ENCODE measurements at regions not wholly inside any gene's neighbourhood (a gene's known extent, or its start where the extent isn't known, plus 50 kb on each side); places are given as distances from the start of the nearest gene placed in this dataset.

DNA sequence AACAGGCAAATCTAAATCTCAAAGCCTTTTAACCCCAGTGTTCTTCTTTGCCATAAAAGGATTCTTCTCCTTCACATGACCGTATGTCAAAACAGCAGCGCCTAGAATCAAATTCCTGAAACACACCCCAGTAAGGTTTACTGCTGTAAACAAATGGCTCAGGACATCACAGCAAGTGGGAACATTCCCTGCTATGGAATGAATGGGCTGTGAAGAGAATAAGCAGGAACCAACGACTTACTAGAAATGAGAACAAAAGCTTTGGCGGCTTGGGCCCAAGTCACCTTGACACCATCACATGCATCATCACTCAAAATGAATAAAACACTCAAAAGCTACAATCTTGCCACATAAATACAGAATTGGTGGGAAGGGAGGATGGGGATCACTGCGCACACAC, 80.4 kb upstream of the SPATA13 start:
- Histone ChIP-seq H3K9me3 (ENCODE audit: control insufficient read depth, insufficient read depth, low read length) (no peaks in the 10 kb centered on the region), H3K4me1 (ENCODE audit: control insufficient read depth, insufficient read depth, low read length) (peaks cover 5% of the 10 kb centered on the region; the same call in 1 of the 2 replicates), H3K27me3 (ENCODE audit: control insufficient read depth, insufficient read depth, low read length) (no peaks in the 10 kb centered on the region), H3K4me3 (ENCODE audit: low read length) (no peak overlapping the region), H3K27ac (ENCODE audit: low read length) (no peak overlapping the region), H3K36me3 (ENCODE audit: control insufficient read depth, insufficient read depth, low read length) (no peaks in the 10 kb centered on the region)
- no peak for DNase-seq (ENCODE audit: low read depth, low spot score)
- WGBS (ENCODE audit: insufficient coverage, insufficient read length) = no CpG with 5 or more reads among the region's 5 CpGs

DNA sequence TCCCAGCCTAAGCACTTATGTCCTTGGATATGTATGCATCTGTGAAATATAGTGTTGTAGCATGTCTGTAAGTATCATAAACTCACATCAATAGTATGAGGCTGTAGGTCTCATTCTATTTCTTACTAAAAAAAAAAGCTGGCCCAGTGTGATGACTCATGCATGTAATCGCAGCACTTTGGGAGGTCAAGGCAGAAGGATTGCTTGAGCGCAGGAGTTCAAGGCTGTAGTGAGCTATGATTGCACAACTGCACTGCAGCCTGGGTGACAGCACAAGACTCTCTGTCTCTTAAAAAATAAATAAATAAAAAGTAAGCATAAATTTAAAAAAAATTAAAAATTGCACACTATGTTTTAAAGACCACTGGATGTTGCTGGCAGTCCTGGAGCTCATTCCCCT, 79.1 kb upstream of the SPATA13 start:
- DNase-seq (ENCODE audit: low read depth, low spot score) = no peak
- H3K27ac ChIP-seq (ENCODE audit: low read length) = no peak overlapping the region
- H3K4me1 ChIP-seq (ENCODE audit: control insufficient read depth, insufficient read depth, low read length) = peaks cover 2% of the 10 kb centered on the region; the same call in 1 of the 2 replicates
- no peaks in the 10 kb centered on the region for H3K36me3 ChIP-seq (ENCODE audit: control insufficient read depth, insufficient read depth, low read length)
- no peak overlapping the region for H3K4me3 ChIP-seq (ENCODE audit: low read length)
- no CpG with 5 or more reads among the region's 2 CpGs for WGBS (ENCODE audit: insufficient coverage, insufficient read length)
- H3K27me3 ChIP-seq (ENCODE audit: control insufficient read depth, insufficient read depth, low read length) = no peaks in the 10 kb centered on the region
- no peaks in the 10 kb centered on the region for H3K9me3 ChIP-seq (ENCODE audit: control insufficient read depth, insufficient read depth, low read length)

DNA sequence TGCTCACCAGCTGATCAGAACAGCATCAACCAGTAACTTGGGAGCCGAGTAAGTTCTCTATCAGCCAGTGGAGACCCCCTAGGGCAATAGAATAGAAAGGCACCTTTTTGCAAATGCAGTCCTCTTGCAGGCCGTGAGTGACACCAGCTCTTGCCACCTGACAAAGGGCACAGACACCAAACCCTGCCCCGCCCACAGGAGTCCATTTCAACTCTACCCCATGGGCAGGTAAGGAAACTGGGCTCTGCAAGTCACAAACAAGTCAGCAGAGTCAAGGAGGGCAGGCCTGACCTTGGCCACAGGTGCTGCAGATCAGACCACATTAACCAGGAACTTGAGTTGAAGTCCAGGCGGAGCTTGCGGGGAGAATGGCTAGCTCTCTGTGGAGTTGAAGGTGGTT, 77.4 kb upstream of the SPATA13 start:
- Histone ChIP-seq H3K36me3 (ENCODE audit: control insufficient read depth, insufficient read depth, low read length) (no peaks in the 10 kb centered on the region), H3K4me3 (ENCODE audit: low read length) (no peak overlapping the region), H3K9me3 (ENCODE audit: control insufficient read depth, insufficient read depth, low read length) (no peaks in the 10 kb centered on the region), H3K27ac (ENCODE audit: low read length) (no peak overlapping the region), H3K27me3 (ENCODE audit: control insufficient read depth, insufficient read depth, low read length) (no peaks in the 10 kb centered on the region), H3K4me1 (ENCODE audit: control insufficient read depth, insufficient read depth, low read length) (no peaks in the 10 kb centered on the region)
- WGBS (ENCODE audit: insufficient coverage, insufficient read length) = no CpG with 5 or more reads among the region's 5 CpGs
- no peak for DNase-seq (ENCODE audit: low read depth, low spot score)

DNA sequence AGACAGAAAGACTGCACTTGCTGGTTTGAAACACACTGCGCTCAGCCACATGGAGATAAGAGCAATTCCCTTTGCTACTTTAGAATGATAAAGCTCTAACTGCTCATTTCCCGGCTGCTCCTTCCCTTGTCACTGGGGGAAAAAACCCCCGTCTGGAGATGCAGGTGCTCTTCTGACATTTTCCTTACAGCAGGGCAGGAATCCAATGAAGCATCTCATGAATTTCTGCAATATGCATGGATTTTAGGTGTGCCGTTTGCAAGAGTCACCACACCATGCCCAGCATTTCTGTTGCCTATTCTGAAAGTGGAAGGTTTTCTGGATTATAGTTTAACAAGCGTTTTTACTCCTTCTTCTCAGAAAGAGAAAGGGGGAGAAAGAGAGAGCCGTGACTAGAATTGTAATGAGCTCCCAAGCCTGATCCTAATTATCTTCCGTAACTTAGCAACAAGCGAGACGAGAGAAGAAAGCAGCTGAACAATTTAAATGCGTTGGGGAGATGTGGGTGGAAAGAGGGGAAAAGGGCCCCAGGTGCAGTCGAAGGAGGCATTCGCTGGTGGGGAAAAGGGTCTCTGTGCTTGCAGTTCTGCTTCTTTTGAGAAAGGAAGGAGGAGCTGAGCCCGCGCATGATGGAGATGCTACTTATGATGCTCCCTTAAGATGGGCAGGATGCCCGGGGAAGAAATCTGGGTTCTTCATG, 76.6 kb upstream of the SPATA13 start:
- H3K4me3 ChIP-seq (ENCODE audit: low read length) = no peak overlapping the region

DNA sequence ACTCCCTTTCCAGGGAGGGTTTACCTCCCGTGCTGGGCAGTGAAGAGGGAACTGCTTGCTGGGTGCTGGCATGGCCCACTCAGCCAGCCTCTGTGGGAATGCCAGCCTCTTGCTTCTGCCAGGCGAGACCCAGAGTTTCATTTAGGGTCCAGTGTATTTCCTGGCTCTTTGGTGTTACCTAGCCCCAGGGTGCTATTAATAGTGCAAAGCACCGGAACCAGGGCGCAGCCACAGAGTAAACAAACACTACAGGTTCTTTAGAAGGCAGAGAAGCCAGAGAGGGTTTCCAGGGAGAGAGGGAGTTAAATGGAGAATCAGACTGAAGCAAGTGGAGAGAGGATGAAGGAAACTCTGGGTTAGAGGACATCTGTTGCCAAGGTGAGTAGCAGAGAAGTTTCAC, 74.9 kb upstream of the SPATA13 start:
- Histone ChIP-seq H3K27ac (ENCODE audit: low read length) (no peak overlapping the region), H3K4me3 (ENCODE audit: low read length) (no peak overlapping the region), H3K27me3 (ENCODE audit: control insufficient read depth, insufficient read depth, low read length) (no peaks in the 10 kb centered on the region), H3K9me3 (ENCODE audit: control insufficient read depth, insufficient read depth, low read length) (no peaks in the 10 kb centered on the region), H3K4me1 (ENCODE audit: control insufficient read depth, insufficient read depth, low read length) (no peaks in the 10 kb centered on the region), H3K36me3 (ENCODE audit: control insufficient read depth, insufficient read depth, low read length) (no peaks in the 10 kb centered on the region)
- no CpG with 5 or more reads among the region's 4 CpGs for WGBS (ENCODE audit: insufficient coverage, insufficient read length)
- DNase-seq (ENCODE audit: low read depth, low spot score) = no peak

More for the DNA sequence above, 76.6 kb upstream of the SPATA13 start:
- Histone ChIP-seq H3K27ac (ENCODE audit: low read length) (no peak overlapping the region), H3K36me3 (ENCODE audit: control insufficient read depth, insufficient read depth, low read length) (no peaks in the 10 kb centered on the region), H3K9me3 (ENCODE audit: control insufficient read depth, insufficient read depth, low read length) (no peaks in the 10 kb centered on the region), H3K4me1 (ENCODE audit: control insufficient read depth, insufficient read depth, low read length) (no peaks in the 10 kb centered on the region), H3K27me3 (ENCODE audit: control insufficient read depth, insufficient read depth, low read length) (no peaks in the 10 kb centered on the region)
- DNase-seq (ENCODE audit: low read depth, low spot score) = no peak
- no CpG with 5 or more reads among the region's 15 CpGs for WGBS (ENCODE audit: insufficient coverage, insufficient read length)

DNA sequence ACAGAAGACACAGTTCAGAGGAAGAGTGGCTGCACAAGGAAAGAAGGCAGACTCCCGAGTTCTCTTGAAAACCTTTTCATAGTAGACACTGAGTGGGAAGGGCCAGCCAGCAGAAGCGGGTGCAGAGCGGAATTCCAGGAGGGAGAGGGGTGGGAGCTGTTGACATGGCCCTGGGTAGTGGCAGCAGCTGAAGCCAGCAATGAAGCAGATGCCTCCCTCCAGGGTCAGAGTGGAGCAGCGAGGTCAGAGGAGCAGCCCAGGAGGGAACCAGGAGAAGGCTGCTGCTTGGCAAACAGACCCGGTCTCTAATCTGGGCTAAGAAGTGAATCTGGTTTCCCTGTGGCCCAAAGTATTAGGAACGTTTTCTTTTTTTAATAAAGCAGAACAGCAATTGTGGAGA, 73.9 kb upstream of the SPATA13 start:
- Histone ChIP-seq H3K4me1 (ENCODE audit: control insufficient read depth, insufficient read depth, low read length) (no peaks in the 10 kb centered on the region), H3K36me3 (ENCODE audit: control insufficient read depth, insufficient read depth, low read length) (no peaks in the 10 kb centered on the region), H3K27me3 (ENCODE audit: control insufficient read depth, insufficient read depth, low read length) (no peaks in the 10 kb centered on the region), H3K4me3 (ENCODE audit: low read length) (no peak overlapping the region), H3K27ac (ENCODE audit: low read length) (no peak overlapping the region), H3K9me3 (ENCODE audit: control insufficient read depth, insufficient read depth, low read length) (no peaks in the 10 kb centered on the region)
- no CpG with 5 or more reads among the region's 6 CpGs for WGBS (ENCODE audit: insufficient coverage, insufficient read length)
- DNase-seq (ENCODE audit: low read depth, low spot score) = no peak

DNA sequence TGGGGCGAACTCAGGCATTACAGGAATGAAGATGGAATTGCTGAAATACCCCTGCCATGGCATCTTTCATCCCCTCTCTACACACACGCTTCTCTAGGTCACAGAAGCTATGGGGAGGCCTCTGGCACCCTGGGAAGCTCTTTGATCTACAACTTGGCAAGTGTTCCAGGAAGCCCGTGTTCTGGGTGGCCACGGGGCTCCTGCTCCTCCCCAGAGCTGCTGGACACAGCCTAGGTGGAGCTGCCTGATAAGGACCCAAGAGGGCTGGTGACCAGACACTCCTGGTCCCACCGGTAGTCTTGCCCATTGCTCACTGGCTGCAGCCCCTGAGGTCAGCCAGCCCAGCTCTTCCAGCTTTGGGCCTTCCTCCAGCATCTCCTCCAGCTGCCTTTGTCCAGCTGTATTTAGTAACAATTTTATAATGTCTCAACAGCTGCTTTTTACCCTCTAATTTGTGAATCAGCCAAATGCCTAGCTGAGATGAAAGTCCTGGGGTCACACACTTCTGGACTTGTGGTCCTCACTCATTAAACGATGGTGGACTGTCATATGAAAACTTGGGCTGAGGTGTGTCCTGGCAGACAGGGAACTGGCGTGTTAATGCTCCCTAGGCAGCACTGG, 72.8 kb upstream of the SPATA13 start:
- Histone ChIP-seq H3K27ac (ENCODE audit: low read length) (no peak overlapping the region), H3K4me3 (ENCODE audit: low read length) (no peak overlapping the region)

DNA sequence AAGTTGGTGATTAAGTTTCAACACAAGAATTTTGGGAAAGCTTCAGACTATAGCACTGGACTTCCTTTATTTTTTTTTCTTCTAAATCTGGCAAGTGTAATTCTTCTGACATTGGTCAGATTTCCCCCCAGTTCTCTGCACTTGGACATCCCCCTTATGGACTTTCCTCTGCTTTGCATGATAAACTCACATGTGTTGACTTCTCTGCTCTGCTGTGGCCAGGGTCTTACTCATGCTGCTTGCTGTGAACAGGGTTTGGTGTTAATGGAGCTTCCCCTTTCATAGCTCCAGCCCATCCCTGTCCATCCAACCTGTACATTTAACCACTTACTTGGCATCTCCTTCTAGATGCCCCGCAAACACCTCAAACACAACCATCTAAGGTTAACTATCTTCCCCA, 70.5 kb upstream of the SPATA13 start:
- Histone ChIP-seq H3K4me1 (ENCODE audit: control insufficient read depth, insufficient read depth, low read length) (no peaks in the 10 kb centered on the region), H3K36me3 (ENCODE audit: control insufficient read depth, insufficient read depth, low read length) (no peaks in the 10 kb centered on the region), H3K4me3 (ENCODE audit: low read length) (no peak overlapping the region), H3K27ac (ENCODE audit: low read length) (no peak overlapping the region), H3K9me3 (ENCODE audit: control insufficient read depth, insufficient read depth, low read length) (no peaks in the 10 kb centered on the region), H3K27me3 (ENCODE audit: control insufficient read depth, insufficient read depth, low read length) (no peaks in the 10 kb centered on the region)
- DNase-seq (ENCODE audit: low read depth, low spot score) = no peak
- no CpG with 5 or more reads among the region's 1 CpG for WGBS (ENCODE audit: insufficient coverage, insufficient read length)

More for the DNA sequence above, 72.8 kb upstream of the SPATA13 start:
- no peak for DNase-seq (ENCODE audit: low read depth, low spot score)
- no peaks in the 10 kb centered on the region for H3K4me1 ChIP-seq (ENCODE audit: control insufficient read depth, insufficient read depth, low read length)
- H3K36me3 ChIP-seq (ENCODE audit: control insufficient read depth, insufficient read depth, low read length) = no peaks in the 10 kb centered on the region
- no peaks in the 10 kb centered on the region for H3K27me3 ChIP-seq (ENCODE audit: control insufficient read depth, insufficient read depth, low read length)
- no CpG with 5 or more reads among the region's 7 CpGs for WGBS (ENCODE audit: insufficient coverage, insufficient read length)
- no peaks in the 10 kb centered on the region for H3K9me3 ChIP-seq (ENCODE audit: control insufficient read depth, insufficient read depth, low read length)

DNA sequence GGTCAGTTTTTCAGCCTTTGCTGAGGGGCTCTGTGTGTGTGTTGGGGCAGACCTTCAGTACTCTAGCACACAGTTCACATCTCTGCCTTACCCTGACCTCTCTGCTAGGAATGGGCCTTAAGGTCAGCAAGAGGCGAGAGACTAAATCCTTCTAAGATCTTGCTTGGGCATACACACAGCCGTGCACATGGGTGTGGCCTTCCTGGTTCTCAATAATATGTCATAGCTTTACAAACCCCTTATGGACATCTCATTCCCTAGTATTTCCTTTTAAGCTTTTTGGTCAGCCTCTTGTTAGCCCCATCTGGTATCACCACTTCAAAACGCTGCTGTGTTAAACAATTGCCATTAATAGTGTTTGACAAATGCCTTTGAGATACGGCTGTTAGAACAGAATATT, 69.4 kb upstream of the SPATA13 start:
- DNase-seq (ENCODE audit: low read depth, low spot score) = no peak
- WGBS (ENCODE audit: insufficient coverage, insufficient read length) = no CpG with 5 or more reads among the region's 4 CpGs
- Histone ChIP-seq H3K4me1 (ENCODE audit: control insufficient read depth, insufficient read depth, low read length) (no peaks in the 10 kb centered on the region), H3K4me3 (ENCODE audit: low read length) (no peak overlapping the region), H3K27me3 (ENCODE audit: control insufficient read depth, insufficient read depth, low read length) (no peaks in the 10 kb centered on the region), H3K27ac (ENCODE audit: low read length) (no peak overlapping the region), H3K9me3 (ENCODE audit: control insufficient read depth, insufficient read depth, low read length) (no peaks in the 10 kb centered on the region), H3K36me3 (ENCODE audit: control insufficient read depth, insufficient read depth, low read length) (no peaks in the 10 kb centered on the region)

DNA sequence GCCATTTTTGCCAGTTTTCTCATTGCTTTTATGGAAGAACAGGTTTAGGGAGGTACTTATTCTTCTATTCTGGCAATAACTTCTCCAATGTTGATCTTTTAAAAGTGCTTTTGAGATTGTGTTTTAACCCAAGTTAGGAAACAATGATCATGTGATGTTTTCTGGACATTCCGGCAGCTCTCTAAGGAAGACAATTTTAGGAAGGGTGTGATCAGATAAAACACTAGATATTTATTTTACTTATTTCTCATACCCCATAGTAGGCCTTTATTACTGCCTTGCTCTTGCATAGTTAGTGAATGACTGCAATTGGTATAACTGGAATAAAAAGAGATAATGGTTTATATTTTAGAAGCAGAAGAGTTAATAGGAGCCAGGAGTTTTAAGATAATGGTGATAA, 68.4 kb upstream of the SPATA13 start:
- H3K27ac ChIP-seq (ENCODE audit: low read length) = no peak overlapping the region
- no peak overlapping the region for H3K4me3 ChIP-seq (ENCODE audit: low read length)
- WGBS (ENCODE audit: insufficient coverage, insufficient read length) = no CpG with 5 or more reads among the region's 1 CpG

DNA sequence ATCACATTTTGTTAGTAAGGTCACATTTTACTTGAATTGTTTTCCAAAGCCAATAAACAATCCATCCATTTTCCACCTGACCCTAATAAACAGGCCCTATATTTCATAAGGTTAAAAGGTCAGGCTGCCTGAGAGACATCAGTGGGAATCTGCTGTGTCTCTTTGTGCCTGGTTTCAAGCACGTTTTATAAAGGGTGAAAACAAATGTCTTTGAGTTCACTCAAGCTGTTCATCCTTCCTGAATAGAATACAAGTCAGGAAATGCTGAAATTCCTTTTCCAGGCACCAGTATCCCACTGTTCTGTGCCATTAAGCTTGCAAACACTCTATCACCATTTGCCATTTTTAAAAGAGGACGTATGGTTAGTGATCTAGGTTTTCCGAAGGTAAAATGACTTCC, 67.5 kb upstream of the SPATA13 start:
- no CpG with 5 or more reads among the region's 3 CpGs for WGBS (ENCODE audit: insufficient coverage, insufficient read length)
- Histone ChIP-seq H3K36me3 (ENCODE audit: control insufficient read depth, insufficient read depth, low read length) (no peaks in the 10 kb centered on the region), H3K9me3 (ENCODE audit: control insufficient read depth, insufficient read depth, low read length) (no peaks in the 10 kb centered on the region), H3K4me1 (ENCODE audit: control insufficient read depth, insufficient read depth, low read length) (no peaks in the 10 kb centered on the region), H3K4me3 (ENCODE audit: low read length) (no peak overlapping the region), H3K27me3 (ENCODE audit: control insufficient read depth, insufficient read depth, low read length) (no peaks in the 10 kb centered on the region), H3K27ac (ENCODE audit: low read length) (no peak overlapping the region)
- DNase-seq (ENCODE audit: low read depth, low spot score) = no peak

More for the DNA sequence above, 68.4 kb upstream of the SPATA13 start:
- Histone ChIP-seq H3K27me3 (ENCODE audit: control insufficient read depth, insufficient read depth, low read length) (no peaks in the 10 kb centered on the region), H3K36me3 (ENCODE audit: control insufficient read depth, insufficient read depth, low read length) (no peaks in the 10 kb centered on the region), H3K9me3 (ENCODE audit: control insufficient read depth, insufficient read depth, low read length) (no peaks in the 10 kb centered on the region), H3K4me1 (ENCODE audit: control insufficient read depth, insufficient read depth, low read length) (no peaks in the 10 kb centered on the region)
- DNase-seq (ENCODE audit: low read depth, low spot score) = no peak
